GM12878 (cell line): ENCODE measurements at regions not wholly inside any gene's neighbourhood (a gene's known extent, or its start where the extent isn't known, plus 50 kb on each side); places are given as distances from the start of the nearest gene placed in this dataset.

Source experiments
- ATAC-seq: fragments of 200-7000 bp; cut with Tn5 transposase; 3 replicates; pipeline ENCODE4 v1.9.1; 2020; ENCODE audit warnings: mild to moderate bottlenecking, moderate library complexity
- BruUV-seq: library from RNA; stranded (reverse); fragments of 400-500 nt; replicated peaks from 2 replicates; lab custom pipeline; 2021; lab: Mats Ljungman, UMichigan
- CTCF ChIA-PET: fragments of 300-600 bp; sonication (Branson Sonifier 250); formaldehyde crosslinking; extraction: SDS; loops from one replicate; lab custom pipeline; 2021; ENCODE audit warnings: inconsistent platforms; lab: Yijun Ruan, JAX
- POLR2A ChIA-PET: fragments of 350-600 bp; formaldehyde crosslinking; extraction: SDS; loops from one replicate; lab custom pipeline; 2021; ENCODE audit warnings: inconsistent platforms; lab: Charles Lee
- RAD21 ChIA-PET: fragments of 300-600 bp; sonication (Branson Sonifier 250); formaldehyde crosslinking; loops from one replicate; lab custom pipeline; 2023; ENCODE audit warnings: antibody characterized with exemption; ENCODE audit not compliant: unreplicated experiment; lab: Charles Lee
- SMC1A ChIA-PET: fragments of 300-600 bp; sonication (Branson Sonifier 250); formaldehyde crosslinking; loops from one replicate; lab custom pipeline; 2023; ENCODE audit not compliant: unreplicated experiment, uncharacterized antibody; lab: Charles Lee
- DNase-seq: peaks from one replicate; pipeline ENCODE4 v3.0.0-alpha.2; 2011; ENCODE audit warnings: low read depth, low spot score
- FAIRE-seq: peaks from 3 replicates; lab custom pipeline; 2011; peaks lifted over from hg19 to GRCh38; lab: Jason Lieb, UNC
- H2AFZ ChIP-seq: 2 replicates; pipeline ENCODE4 v1.6.0; 2011; ENCODE audit warnings: low read depth, low read length, control low read depth; ENCODE audit not compliant: control insufficient read depth
- H3K27ac ChIP-seq: 2 replicates; pipeline ENCODE4 v1.5.1; 2011; ENCODE audit warnings: control low read depth; ENCODE audit not compliant: control insufficient read depth, insufficient read depth
- H3K27me3 ChIP-seq, 2 experiments: replicated peaks in 1 of 2; 2 replicates each; pipeline versions ENCODE4 v1.6.0 to v1.6.1; 2011; ENCODE audit warnings: low read length in 1 of 2; ENCODE audit not compliant: control insufficient read depth in 2 of 2, insufficient read depth in 2 of 2
- H3K36me3 ChIP-seq, 2 experiments: 2 replicates each; pipeline ENCODE4 v1.5.1; 2011; ENCODE audit warnings: low read length in 1 of 2; ENCODE audit not compliant: control insufficient read depth in 2 of 2, insufficient read depth in 2 of 2
- H3K4me1 ChIP-seq: 2 replicates; pipeline ENCODE4 v1.6.1; 2011; ENCODE audit warnings: mild to moderate bottlenecking, low read length, moderate library complexity, mixed read lengths; ENCODE audit not compliant: control insufficient read depth, insufficient read depth
- H3K4me2 ChIP-seq: 2 replicates; pipeline ENCODE4 v1.6.0; 2011; ENCODE audit warnings: control low read depth; ENCODE audit not compliant: control insufficient read depth, insufficient read depth
- H3K4me3 ChIP-seq: fragments of 200-600 bp; sonication (generic); 2 replicates; pipeline ENCODE4 v1.5.1; 2016
- H3K79me2 ChIP-seq: 2 replicates; pipeline ENCODE4 v1.6.0; 2011; ENCODE audit warnings: low read length; ENCODE audit not compliant: control insufficient read depth, insufficient read depth
- H3K9ac ChIP-seq: 2 replicates; pipeline ENCODE4 v1.8.0; 2011; ENCODE audit warnings: low read length, control low read depth, mixed read lengths; ENCODE audit not compliant: control insufficient read depth, insufficient read depth
- H3K9me3 ChIP-seq: replicated peaks from 3 replicates; pipeline ENCODE4 v1.5.1; 2011; ENCODE audit warnings: mild to moderate bottlenecking, low read length; ENCODE audit not compliant: control insufficient read depth, insufficient read depth
- H4K20me1 ChIP-seq: 2 replicates; pipeline ENCODE4 v1.6.0; 2011; ENCODE audit not compliant: control insufficient read depth, insufficient read depth
- ATF2 ChIP-seq: IDR thresholded peaks from 2 replicates; pipeline ENCODE4 v1.6.1; 2012; ENCODE audit warnings: low read length, inconsistent platforms
- BCL3 ChIP-seq: IDR thresholded peaks from 2 replicates; pipeline ENCODE4 v1.6.1; 2011; ENCODE audit warnings: borderline replicate concordance, low read depth, mild to moderate bottlenecking, moderate library complexity, low read length; ENCODE audit not compliant: insufficient read depth, poor library complexity, severe bottlenecking
- CBX5 ChIP-seq: sonication (generic); IDR thresholded peaks from 2 replicates; pipeline ENCODE4 v1.6.1; 2016; ENCODE audit warnings: low read depth, moderate library complexity, mild to moderate bottlenecking, inconsistent platforms
- CHD1 ChIP-seq: IDR thresholded peaks from 2 replicates; pipeline ENCODE4 v1.6.1; 2012; ENCODE audit warnings: low read depth, low read length, improper control_type of control experiment
- FOXK2 ChIP-seq: fragments of 450-650 bp; IDR thresholded peaks from 2 replicates; pipeline ENCODE4 v1.6.1; 2017; ENCODE audit warnings: mild to moderate bottlenecking, moderate library complexity
- JUND ChIP-seq: IDR thresholded peaks from 2 replicates; pipeline ENCODE4 v1.6.1; 2012; ENCODE audit warnings: low read depth, mild to moderate bottlenecking, low read length, improper control_type of control experiment, moderate library complexity
- MTA3 ChIP-seq: IDR thresholded peaks from 2 replicates; pipeline ENCODE4 v1.6.1; 2012; ENCODE audit warnings: low read length, inconsistent platforms, borderline replicate concordance
- RFX5 ChIP-seq: IDR thresholded peaks from 2 replicates; pipeline ENCODE4 v1.6.1; 2011; ENCODE audit warnings: low read depth, low read length, improper control_type of control experiment
- SMC3 ChIP-seq: IDR thresholded peaks from 2 replicates; pipeline ENCODE4 v1.6.1; 2011; ENCODE audit warnings: low read length, improper control_type of control experiment, borderline replicate concordance
- TCF7 ChIP-seq: IDR thresholded peaks from 2 replicates; pipeline ENCODE4 v1.6.1; 2014; ENCODE audit warnings: antibody characterized with exemption, borderline replicate concordance
- ZBTB4 ChIP-seq: fragments of 450-650 bp; formaldehyde crosslinking; IDR thresholded peaks from 2 replicates; pipeline ENCODE4 v1.4.0; 2022; ENCODE audit warnings: mild to moderate bottlenecking, moderate library complexity
- WGBS: methylation state at CpG from one replicate; pipeline ENCODE4 v1.1.6; 2016; ENCODE audit warnings: low lambda C conversion rate; ENCODE audit not compliant: insufficient replicate concordance, insufficient coverage; ENCODE audit errors: missing lambda C conversion rate; 5-methylcytosine and 5-hydroxymethylcytosine counted together
- in situ Hi-C: fragments of 300-500 bp; cut with MboI; formaldehyde crosslinking; loops from 9 replicates; pipeline ENCODE4 v1.14.3; 2018; ENCODE audit warnings: mixed read lengths
- intact Hi-C: fragments of 100-400 bp; cut with micrococcal nuclease; formaldehyde crosslinking; loops from one replicate; pipeline ENCODE4 v1.14.2; 2022; ENCODE audit not compliant: unreplicated experiment
- TF ChIP-seq, protein P1 (sequence below): fragments of 450-650 bp; IDR thresholded peaks from 2 replicates; pipeline ENCODE4 v1.6.1; 2017; ENCODE audit warnings: mild to moderate bottlenecking, low read depth, inconsistent platforms; ENCODE audit not compliant: poor library complexity, severe bottlenecking
- TF ChIP-seq, protein P2 (sequence below): IDR thresholded peaks from 2 replicates; pipeline ENCODE4 v1.6.1; 2011; ENCODE audit warnings: mild to moderate bottlenecking, low read depth, low read length, moderate library complexity; ENCODE audit not compliant: insufficient replicate concordance

DNA sequence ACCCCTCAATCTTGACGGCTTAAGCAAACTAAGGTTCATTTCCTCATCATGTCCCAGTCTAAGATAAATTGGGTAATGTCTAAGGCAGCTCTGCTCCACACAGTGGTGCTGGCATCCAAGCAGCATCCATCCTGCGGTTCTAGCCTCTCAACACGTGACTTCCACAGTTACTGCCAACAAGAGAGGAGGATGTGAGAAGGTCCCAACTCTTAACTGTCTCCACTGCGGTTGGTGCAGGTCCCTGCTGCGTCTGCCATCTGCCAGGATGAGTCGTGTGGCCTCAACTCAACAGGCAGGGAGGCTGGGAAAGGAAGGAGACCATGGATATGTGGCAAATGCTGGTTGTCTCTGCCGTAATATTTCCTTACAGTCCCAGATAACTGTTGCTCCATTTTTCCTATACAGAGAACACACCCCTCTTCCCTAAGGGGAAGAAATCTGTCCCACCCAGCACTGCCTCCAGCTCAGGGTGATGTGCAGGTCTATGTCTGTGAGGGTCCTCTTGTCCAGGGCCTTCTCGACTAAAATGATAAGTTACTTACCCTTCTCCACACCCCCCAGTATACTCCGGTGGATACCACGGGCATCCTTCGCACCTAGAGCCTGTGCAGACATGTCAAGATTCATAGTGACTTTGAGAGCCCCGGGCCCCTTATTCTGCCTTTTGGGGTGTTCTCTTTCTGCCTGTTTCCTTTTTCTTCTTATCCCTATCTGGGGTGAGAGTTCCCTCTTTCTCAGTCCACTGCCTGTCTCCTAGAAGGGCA is 64.7 kb downstream of the KCNJ18 start:
- H3K9me3 ChIP-seq = no peaks in the 10 kb centered on the region; the same call in 2 of the 3 replicates
- TF ChIP-seq CHD1 (no peak), RFX5 (no peak), TCF7 (no peak), ATF2 (no peak), ZBTB4 (no peak), FOXK2 (no peak), BCL3 (no peak), MTA3 (no peak), CBX5 (no peak), JUND (no peak), SMC3 (no peak)
- TF ChIP-seq, protein P1, sequence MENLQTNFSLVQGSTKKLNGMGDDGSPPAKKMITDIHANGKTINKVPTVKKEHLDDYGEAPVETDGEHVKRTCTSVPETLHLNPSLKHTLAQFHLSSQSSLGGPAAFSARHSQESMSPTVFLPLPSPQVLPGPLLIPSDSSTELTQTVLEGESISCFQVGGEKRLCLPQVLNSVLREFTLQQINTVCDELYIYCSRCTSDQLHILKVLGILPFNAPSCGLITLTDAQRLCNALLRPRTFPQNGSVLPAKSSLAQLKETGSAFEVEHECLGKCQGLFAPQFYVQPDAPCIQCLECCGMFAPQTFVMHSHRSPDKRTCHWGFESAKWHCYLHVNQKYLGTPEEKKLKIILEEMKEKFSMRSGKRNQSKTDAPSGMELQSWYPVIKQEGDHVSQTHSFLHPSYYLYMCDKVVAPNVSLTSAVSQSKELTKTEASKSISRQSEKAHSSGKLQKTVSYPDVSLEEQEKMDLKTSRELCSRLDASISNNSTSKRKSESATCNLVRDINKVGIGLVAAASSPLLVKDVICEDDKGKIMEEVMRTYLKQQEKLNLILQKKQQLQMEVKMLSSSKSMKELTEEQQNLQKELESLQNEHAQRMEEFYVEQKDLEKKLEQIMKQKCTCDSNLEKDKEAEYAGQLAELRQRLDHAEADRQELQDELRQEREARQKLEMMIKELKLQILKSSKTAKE = no peak
- TF ChIP-seq, protein P2, sequence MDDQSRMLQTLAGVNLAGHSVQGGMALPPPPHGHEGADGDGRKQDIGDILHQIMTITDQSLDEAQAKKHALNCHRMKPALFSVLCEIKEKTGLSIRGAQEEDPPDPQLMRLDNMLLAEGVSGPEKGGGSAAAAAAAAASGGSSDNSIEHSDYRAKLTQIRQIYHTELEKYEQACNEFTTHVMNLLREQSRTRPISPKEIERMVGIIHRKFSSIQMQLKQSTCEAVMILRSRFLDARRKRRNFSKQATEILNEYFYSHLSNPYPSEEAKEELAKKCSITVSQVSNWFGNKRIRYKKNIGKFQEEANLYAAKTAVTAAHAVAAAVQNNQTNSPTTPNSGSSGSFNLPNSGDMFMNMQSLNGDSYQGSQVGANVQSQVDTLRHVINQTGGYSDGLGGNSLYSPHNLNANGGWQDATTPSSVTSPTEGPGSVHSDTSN = no peak

More for the DNA sequence above, 64.7 kb downstream of the KCNJ18 start:
- ATAC-seq (no peak), DNase-seq (no peak), FAIRE-seq (no peak)
- no peak overlapping the region for H3K4me2 ChIP-seq
- BruUV-seq = no TSS peak
- H4K20me1 ChIP-seq = no peaks in the 10 kb centered on the region
- no peak overlapping the region for H3K4me3 ChIP-seq
- no peaks in the 10 kb centered on the region for H3K79me2 ChIP-seq
- WGBS = 31% methylated on average over 12 of the region's 12 CpGs
- no peaks in the 10 kb centered on the region for H3K4me1 ChIP-seq
- H2AFZ ChIP-seq = no peak overlapping the region
- H3K36me3 ChIP-seq = no peaks in the 10 kb centered on the region
- ChIA-PET CTCF (no interaction called here), POLR2A (no interaction called here), RAD21 (no interaction called here), SMC1A (no interaction called here)
- no peaks in the 10 kb centered on the region for H3K27me3 ChIP-seq
- in situ Hi-C loops = loop anchor here (25.0 kb wide), 1 partner anchor 95 kb away; no protein-coding TSS in a partner anchor
- no peak overlapping the region for H3K9ac ChIP-seq
- intact Hi-C loops = no loop called here
- H3K27ac ChIP-seq = no peak overlapping the region
